SK-MEL-5 (cell line): ENCODE measurements at regions not wholly inside any gene's neighbourhood (a gene's known extent, or its start where the extent isn't known, plus 50 kb on each side); places are given as distances from the start of the nearest gene placed in this dataset.

Experiments
- DNase-seq: peaks from one replicate; pipeline ENCODE4 v3.0.0-alpha.2; 2016; ENCODE audit warnings: low read depth, low spot score
- in situ Hi-C: cut with HindIII; loops from 2 replicates; pipeline ENCODE4 v1.10.0; 2016; ENCODE audit warnings: low sequenced_read_pairs, high pct_unique_total_duplicates, low pct_unique_long_range_greater_than_20kb

DNA sequence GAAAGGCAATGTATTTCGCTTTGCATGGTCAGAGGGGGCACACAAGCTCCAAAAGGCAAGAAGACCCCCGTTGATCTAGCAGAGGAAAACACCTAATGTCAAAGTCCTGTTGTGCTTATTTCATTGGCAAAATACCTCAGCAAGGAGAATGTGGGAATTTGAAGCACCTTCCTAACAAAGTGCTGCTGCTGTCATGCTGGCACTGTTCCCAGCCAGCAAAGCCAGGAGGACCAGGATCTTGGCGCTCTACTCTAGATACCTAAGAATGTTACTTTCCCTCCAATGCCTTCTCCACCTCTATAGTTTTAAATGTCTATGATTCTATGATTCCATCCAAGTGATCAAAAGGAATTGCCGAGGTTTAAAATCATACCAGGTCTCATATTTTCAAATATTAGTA, 867.9 kb upstream of the POU3F3 start:
- in situ Hi-C loops, result no loop called here
- DNase-seq, result no peak

DNA sequence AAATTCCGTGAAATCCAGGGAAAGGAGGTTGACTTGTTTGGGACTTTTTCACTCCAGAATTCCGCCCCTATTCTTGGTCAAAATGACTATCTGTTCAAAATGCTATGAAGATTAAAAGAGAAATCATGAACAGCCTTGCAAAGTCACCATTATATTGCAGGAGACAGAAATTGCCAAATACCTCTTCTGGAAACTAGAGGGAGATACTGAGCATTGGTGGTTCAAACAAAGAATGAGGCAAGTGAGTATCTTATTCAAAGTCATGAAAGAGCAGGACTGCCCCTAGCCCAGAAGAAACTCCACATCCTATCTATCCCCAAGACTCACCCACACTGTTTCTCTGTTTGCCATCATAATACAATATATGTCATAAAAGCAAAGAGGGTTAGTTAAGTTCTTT, 862.3 kb upstream of the POU3F3 start:
- DNase-seq, result peak; percentile 44
- in situ Hi-C loops, result no loop called here

- DNase-seq, result no peak
- in situ Hi-C loops, result no loop called here
These were observed 849.1 kb upstream of the POU3F3 start for GRCh38 chr2:104004821-104005220.

GRCh38 chr2:104016801-104017200, 837.1 kb upstream of the POU3F3 start:
- in situ Hi-C loops, result no loop called here
- DNase-seq, result no peak

GRCh38 chr2:104023306-104023705, 830.6 kb upstream of the POU3F3 start:
- in situ Hi-C loops, result no loop called here
- DNase-seq, result no peak

DNA sequence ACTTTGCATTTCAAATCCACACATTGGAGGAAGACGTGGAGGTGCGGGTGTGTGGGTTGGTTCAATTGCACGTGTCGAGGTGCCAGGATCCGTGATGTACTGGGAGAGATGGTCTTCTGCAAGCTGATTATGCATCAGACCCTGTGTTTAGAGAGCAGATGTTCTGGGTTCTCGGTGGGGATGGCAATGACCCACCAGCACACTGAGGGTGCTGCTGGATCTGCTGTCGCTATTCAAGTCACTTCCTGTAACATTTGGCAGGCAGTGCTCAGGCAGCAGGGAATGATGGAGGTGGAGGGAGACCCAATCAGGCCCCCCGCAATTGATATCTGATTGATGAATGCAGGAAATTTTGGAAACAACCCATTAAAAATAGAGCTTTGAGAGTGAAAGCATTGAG, 830.1 kb upstream of the POU3F3 start:
- in situ Hi-C loops, result no loop called here
- no peak for DNase-seq

DNA sequence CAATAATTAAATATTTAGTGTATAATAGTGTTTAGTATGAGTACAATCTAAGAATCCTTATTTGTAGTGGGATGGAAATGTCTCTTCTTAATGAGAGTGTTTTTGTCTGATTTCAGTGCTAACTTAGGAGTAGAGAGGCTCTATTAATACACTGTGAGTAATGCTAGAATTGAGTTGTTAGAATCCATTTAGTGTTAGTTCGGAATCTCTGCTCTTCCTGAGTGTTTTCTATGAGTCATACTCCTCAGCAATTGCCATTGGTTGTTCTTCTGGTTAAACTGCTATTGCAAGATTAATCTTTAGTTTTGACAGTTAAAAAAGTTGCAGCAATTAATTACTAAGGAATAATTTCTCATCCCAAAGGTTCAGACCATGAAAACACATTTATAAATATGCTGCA, 828.6 kb upstream of the POU3F3 start:
- DNase-seq, result no peak
- in situ Hi-C loops, result no loop called here

GRCh38 chr2:104026725-104027124, 827.2 kb upstream of the POU3F3 start:
- in situ Hi-C loops, result no loop called here
- DNase-seq, result no peak

- DNase-seq, result no peak
- in situ Hi-C loops, result no loop called here
These were observed 826.6 kb upstream of the POU3F3 start for GRCh38 chr2:104027321-104027720.

DNA sequence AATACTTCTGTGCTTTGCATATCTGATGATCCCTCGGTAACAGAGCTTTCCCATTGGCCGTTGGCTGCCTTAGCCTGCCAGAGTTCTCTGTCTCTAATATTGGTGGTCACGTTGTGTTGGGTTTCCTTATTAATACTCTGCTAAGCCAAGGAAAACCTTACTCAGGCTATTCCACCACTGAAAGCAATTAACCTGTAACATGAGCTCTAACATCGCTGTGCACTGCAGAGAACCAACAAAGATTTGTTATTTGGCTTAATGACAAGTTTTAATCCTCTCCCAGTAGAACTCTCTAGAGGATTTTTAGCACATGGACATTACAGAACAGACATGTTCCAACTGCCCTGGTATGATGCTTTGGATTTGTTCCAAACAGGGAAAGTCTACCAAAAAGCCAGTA, 825.9 kb upstream of the POU3F3 start:
- in situ Hi-C loops, result no loop called here
- DNase-seq, result no peak

DNA sequence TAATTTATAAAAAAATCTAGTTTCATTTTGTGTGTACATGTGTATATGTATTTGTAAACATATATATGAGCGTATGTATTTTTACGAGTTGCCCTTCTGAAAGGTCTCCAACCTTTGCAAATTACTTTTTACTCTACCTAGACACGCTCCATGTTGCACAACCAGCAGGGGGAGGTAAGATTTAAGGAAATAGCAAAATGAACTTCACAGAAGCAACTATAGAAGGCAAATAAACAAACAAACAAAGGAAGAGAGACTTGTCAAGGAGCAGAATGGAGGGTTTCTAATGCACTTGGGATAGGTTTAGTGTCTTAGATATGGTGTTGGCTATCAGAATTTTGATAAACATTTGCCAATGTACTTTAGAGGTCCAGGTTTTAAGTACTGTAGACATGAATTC, 820.5 kb upstream of the POU3F3 start:
- DNase-seq, result peak; percentile 45
- in situ Hi-C loops, result no loop called here

DNA sequence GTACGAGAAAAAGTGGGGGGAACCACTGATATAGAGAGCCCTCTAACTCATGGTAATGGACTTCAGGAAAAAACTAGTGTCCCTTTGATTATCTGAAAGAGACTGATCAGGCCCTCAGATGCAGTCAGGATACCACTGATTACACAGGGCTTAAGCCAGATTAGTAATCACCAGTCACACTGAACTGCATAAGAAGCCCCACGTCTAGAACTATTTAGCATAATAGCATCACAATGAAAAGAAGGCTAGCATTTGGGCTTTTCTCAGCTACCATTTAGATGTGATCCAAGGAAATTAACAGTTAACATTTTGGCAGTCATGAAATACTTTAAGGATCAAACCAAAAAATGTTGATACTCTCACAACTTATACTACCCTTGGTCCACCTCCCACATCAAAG, 813.1 kb upstream of the POU3F3 start:
- DNase-seq, result no peak
- in situ Hi-C loops, result no loop called here

DNA sequence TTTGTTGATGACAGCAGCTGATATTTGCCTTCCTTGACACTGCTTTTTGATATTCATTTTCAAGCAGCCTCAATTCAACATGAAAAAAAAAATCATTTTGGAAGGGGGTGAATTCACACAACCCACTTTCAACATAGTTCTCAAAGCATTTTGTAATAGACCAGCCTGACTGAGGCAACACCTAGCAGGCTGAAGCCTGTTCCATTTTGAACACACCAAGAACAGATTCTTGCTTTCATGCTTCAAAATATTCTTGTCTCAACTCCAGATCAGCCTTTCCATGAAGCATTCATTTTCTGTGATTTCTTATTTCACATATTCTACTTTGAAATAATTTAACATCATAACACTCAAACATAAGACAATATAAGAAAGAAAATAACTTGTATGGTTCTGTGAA, 812.6 kb upstream of the POU3F3 start:
- in situ Hi-C loops, result no loop called here
- no peak for DNase-seq

DNA sequence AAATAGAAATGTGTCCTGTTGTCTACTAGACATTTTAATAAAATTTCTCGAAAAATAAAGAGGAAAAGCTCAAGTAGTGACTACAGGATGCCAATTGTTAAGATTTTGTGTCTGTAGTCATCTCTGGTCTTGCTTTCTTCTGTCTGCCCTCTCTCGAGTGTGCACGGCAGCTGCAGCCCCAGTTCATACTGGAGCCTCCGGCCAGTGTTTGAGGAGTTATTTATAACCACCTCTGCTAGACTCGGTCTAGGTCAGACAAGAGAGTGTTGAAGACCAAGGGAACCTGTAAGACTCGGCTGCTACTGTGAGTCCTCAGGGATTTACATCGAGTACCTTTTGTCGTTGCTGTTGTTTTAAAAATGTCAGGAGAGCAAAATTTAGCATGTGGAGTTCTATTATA, 810.1 kb upstream of the POU3F3 start:
- in situ Hi-C loops, result no loop called here
- DNase-seq, result peak; percentile 34

- in situ Hi-C loops, result no loop called here
These were observed 808.8 kb upstream of the POU3F3 start for GRCh38 chr2:104045071-104045470.

DNA sequence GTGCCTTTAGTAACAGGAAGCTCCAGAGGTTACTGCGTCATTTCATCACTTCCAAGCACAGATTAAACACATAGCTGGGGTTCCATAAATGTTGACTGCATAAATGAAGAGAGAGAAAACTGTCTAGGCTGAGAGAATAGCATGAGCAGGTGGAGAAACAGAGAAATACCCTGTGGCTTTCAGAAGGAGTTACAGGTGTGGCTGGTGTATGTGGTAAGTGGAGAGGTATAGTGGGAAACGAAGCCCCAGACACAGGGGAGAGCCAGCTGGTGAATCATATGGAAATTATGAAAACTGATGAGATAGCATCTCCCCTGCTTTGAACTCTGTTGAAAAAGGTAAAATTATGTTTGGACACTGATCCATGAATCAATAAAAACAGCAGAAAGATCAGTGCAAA, 807.4 kb upstream of the POU3F3 start:
- in situ Hi-C loops, result no loop called here
- no peak for DNase-seq

More at GRCh38 chr2:104045071-104045470, 808.8 kb upstream of the POU3F3 start:
- DNase-seq, result no peak

- in situ Hi-C loops, result no loop called here
- no peak for DNase-seq
These were observed 806.4 kb upstream of the POU3F3 start for GRCh38 chr2:104047516-104047915.

GRCh38 chr2:104049438-104049837, 804.5 kb upstream of the POU3F3 start:
- DNase-seq, result no peak
- in situ Hi-C loops, result no loop called here

GRCh38 chr2:104049981-104050380, 803.9 kb upstream of the POU3F3 start:
- DNase-seq, result no peak
- in situ Hi-C loops, result no loop called here

DNA sequence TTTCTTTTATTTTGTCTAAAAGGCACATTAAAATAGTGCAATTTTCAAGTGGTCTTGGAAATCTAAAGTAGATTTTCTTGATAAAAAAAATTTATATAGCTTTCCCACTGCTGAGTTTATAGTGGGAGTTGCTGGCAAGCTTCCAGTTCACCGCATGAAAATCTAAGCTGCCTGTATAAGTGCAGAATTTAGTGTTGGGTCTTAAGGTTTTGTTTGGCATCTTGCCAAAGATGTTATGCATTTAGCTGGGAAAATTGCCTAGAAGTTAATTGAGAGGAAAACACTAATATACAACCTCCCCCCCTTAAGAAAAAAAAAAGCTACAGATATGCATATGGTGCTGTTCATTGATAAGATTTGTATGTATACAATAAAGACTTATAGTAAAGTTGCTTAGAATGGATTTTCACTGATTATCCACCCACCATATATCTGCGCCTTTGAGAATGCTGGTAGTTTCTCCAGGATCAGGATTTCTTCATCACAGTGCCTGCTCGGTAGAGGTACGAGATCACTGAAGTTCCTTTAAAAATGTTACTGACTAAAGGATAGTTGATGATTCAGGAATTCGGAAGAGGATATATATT, 803.2 kb upstream of the POU3F3 start:
- no peak for DNase-seq
- in situ Hi-C loops, result no loop called here
